Loucy (cell line): ENCODE measurements at regions not wholly inside any gene's neighbourhood (a gene's known extent, or its start where the extent isn't known, plus 50 kb on each side); places are given as distances from the start of the nearest gene placed in this dataset.

Experiments
- CTCF ChIP-seq: fragments of 200-600 bp; sonication (generic); conservative IDR thresholded peaks from 2 replicates; pipeline ENCODE4 v1.5.1; 2014; ENCODE audit warnings: mild to moderate bottlenecking, antibody characterized with exemption, low read length
- EZH2phosphoT487 ChIP-seq: fragments of 200-600 bp; IDR thresholded peaks from 2 replicates; pipeline ENCODE4 v1.6.1; 2018; ENCODE audit warnings: antibody characterized with exemption, mild to moderate bottlenecking, moderate library complexity, borderline replicate concordance

GRCh38 chr5:173790177-173790719 lies 97.9 kb upstream of the CPEB4 start:
- no peak for TF ChIP-seq EZH2phosphoT487
- TF ChIP-seq CTCF = no peak
